ENCODE measurements at regions not wholly inside any gene's neighbourhood (a gene's known extent, or its start where the extent isn't known, plus 50 kb on each side); places are given as distances from the start of the nearest gene placed in this dataset.

DNA sequence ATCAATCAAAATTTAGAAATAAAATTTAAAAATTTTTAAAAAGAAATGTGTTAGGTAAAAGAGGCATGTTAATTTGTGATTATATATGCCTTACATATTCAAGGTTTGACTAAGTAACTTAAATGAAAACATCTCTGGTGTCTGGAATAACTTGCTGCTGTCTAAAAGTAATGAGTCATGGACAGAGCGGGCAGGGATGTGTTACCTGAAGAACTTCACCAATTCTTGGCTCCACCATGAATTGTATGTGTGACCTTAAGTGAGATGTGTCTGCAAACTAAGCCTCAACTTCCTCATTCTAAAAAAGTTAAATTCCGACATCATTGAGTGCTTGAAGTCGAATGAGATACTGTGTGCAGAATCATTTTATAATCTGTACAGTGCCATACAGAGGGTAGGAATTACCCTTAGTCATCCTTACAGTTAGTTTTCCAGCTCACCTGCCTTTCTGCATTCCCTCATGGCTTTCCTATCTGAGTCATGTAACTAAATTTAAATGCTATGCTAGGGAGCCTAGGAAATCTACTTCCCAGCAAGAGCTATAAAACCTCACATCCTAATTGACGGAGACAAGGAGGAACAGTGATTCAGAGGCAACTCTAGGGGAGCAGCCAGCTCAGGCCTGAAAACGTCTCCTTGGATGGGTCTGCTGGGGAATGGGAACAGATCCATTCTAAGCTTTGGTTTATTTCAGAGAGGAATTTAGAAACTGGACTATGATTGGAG is 100.7 kb upstream of the TSPAN2 start (continued):
- no peak for TF ChIP-seq BACH1 (IDR thresholded peaks at IDR 0.05; ENCODE audit: low read length)
- no peak for TF ChIP-seq CEBPB (IDR thresholded peaks at IDR 0.05; ENCODE audit: low read depth, low read length)
- TF ChIP-seq GTF2F1 (IDR thresholded peaks at IDR 0.05; ENCODE audit: borderline replicate concordance, low read depth, low read length) = no peak
- TF ChIP-seq EZH2 (IDR thresholded peaks at IDR 0.05; ENCODE audit: low read depth, low read length, severe bottlenecking) = no peak

Data from H1 (cell line).